ENCODE measurements at regions not wholly inside any gene's neighbourhood (a gene's known extent, or its start where the extent isn't known, plus 50 kb on each side); places are given as distances from the start of the nearest gene placed in this dataset.

GRCh38 chr6:149130090-149130489 is 187.4 kb upstream of the TAB2 start:
- Histone ChIP-seq H4K8ac (ENCODE audit: extremely low read depth, insufficient read depth, low read length) (no peak overlapping the region), H2BK120ac (replicated peaks; ENCODE audit: low read depth, low read length) (no peak overlapping the region), H3K56ac (replicated peaks; ENCODE audit: insufficient read length, low read depth, low read length) (no peak overlapping the region), H2BK20ac (ENCODE audit: low read length) (no peak overlapping the region), H3K14ac (ENCODE audit: insufficient read length) (no peak overlapping the region), H3K4ac (replicated peaks; ENCODE audit: insufficient read length, low read depth, low read length) (no peak overlapping the region), H3K4me2 (ENCODE audit: insufficient read depth in 1 of 2, low read depth in 2 of 2, low read length in 2 of 2) (no peak overlapping the region), H3K23me2 (ENCODE audit: low read depth, low read length) (no peaks in the 10 kb centered on the region), H2AK5ac (ENCODE audit: low read depth, low read length) (no peak overlapping the region), H4K5ac (ENCODE audit: insufficient read length, low read depth, low read length) (no peak overlapping the region), H3K27ac (ENCODE audit: low read depth, low read length) (no peak overlapping the region), H3K79me2 (ENCODE audit: control insufficient read depth in 1 of 2, insufficient read depth in 2 of 2, low read length in 2 of 2) (no peaks in the 10 kb centered on the region), H2BK12ac (ENCODE audit: low read depth, low read length) (no peak overlapping the region), H2AFZ (ENCODE audit: low read length) (no peak overlapping the region), H3K23ac (ENCODE audit: insufficient read length) (no peak overlapping the region), H3K9me3 (ENCODE audit: insufficient read depth in 2 of 2, low read depth in 1 of 2, low read length in 1 of 2) (no peaks in the 10 kb centered on the region), H3K4me1 (replicated peaks in 1 of 4; ENCODE audit: control insufficient read depth in 3 of 4, insufficient read depth in 4 of 4, low read length in 3 of 4) (no peaks in the 10 kb centered on the region), H3K27me3 (replicated peaks in 1 of 4; ENCODE audit: control insufficient read depth in 3 of 4, extremely low read depth in 1 of 4, insufficient read depth in 3 of 4, low read length in 3 of 4) (no peaks in the 10 kb centered on the region; a peak in 1 of 7 replicates), H2BK5ac (ENCODE audit: low read depth, low read length) (no peak overlapping the region), H3K9ac (replicated peaks in 1 of 4; ENCODE audit: extremely low read depth in 1 of 4, low read depth in 3 of 4, low read length in 3 of 4) (no peak overlapping the region), H3K18ac (ENCODE audit: extremely low read depth, low read length) (no peak overlapping the region), H3K36me3 (ENCODE audit: control insufficient read depth in 2 of 4, insufficient read depth in 4 of 4, low read length in 3 of 4) (no peaks in the 10 kb centered on the region; a peak in 1 of 8 replicates), H4K20me1 (replicated peaks in 1 of 2; ENCODE audit: control insufficient read depth in 1 of 2, insufficient read depth in 2 of 2, low read length in 2 of 2) (no peaks in the 10 kb centered on the region), H3K4me3 (ENCODE audit: extremely low read depth in 1 of 4, insufficient read depth in 2 of 4, low read depth in 3 of 4, low read length in 4 of 4) (no peak overlapping the region), H3K79me1 (ENCODE audit: low read depth, low read length) (no peaks in the 10 kb centered on the region), H4K91ac (replicated peaks; ENCODE audit: insufficient read length, low read length) (no peak overlapping the region), H2BK15ac (ENCODE audit: low read length) (no peak overlapping the region)
- TF ChIP-seq SP1 (IDR thresholded peaks at IDR 0.05; ENCODE audit: low read depth, low read length) (no peak), RFX5 (IDR thresholded peaks at IDR 0.05; ENCODE audit: borderline replicate concordance, low read depth, low read length) (no peak), SIRT6 (IDR thresholded peaks at IDR 0.05; ENCODE audit: low read length) (no peak), SRF (IDR thresholded peaks at IDR 0.05; ENCODE audit: low read depth, low read length) (no peak), SP4 (IDR thresholded peaks at IDR 0.05; ENCODE audit: low read length) (no peak), BACH1 (IDR thresholded peaks at IDR 0.05; ENCODE audit: low read length) (no peak), POLR2A (IDR thresholded peaks at IDR 0.05; ENCODE audit: control extremely low read depth in 1 of 2, low read depth in 2 of 2, low read length in 2 of 2) (no peak)
- 92% methylated on average over 1 of the region's 1 CpG; no CpG with 5 or more reads in 1 of the 2 experiments for WGBS, 2 experiments (ENCODE audit: extremely low coverage in 1 of 2, insufficient coverage in 1 of 2, insufficient read length in 1 of 2, insufficient replicate concordance in 2 of 2, low coverage in 1 of 2, low lambda C conversion rate in 2 of 2, missing lambda C conversion rate in 1 of 2)
- ChIA-PET POLR2A (ENCODE audit: partially characterized antibody) (no interaction called here), CTCF (ENCODE audit: partially characterized antibody) (interaction anchor here (1.5 to 1.8 kb wide), 3 partner anchors 9 to 66 kb away, joined by 3 to 4 read pairs (median 3); no protein-coding TSS in a partner anchor)
- FAIRE-seq, result no peak
- DNase-seq (ENCODE audit: low read depth in 1 of 2, low spot score in 2 of 2), result no peak

Measured in H1 (cell line).